HG03039 (cell line): ENCODE measurements at regions not wholly inside any gene's neighbourhood (a gene's known extent, or its start where the extent isn't known, plus 50 kb on each side); places are given as distances from the start of the nearest gene placed in this dataset.

Experiments
- ATAC-seq: cut with Tn5 transposase; IDR thresholded peaks from one replicate; pipeline ENCODE4 v1.9.1; 2021; ENCODE audit warnings: mild to moderate bottlenecking, moderate library complexity; ENCODE audit not compliant: unreplicated experiment

DNA sequence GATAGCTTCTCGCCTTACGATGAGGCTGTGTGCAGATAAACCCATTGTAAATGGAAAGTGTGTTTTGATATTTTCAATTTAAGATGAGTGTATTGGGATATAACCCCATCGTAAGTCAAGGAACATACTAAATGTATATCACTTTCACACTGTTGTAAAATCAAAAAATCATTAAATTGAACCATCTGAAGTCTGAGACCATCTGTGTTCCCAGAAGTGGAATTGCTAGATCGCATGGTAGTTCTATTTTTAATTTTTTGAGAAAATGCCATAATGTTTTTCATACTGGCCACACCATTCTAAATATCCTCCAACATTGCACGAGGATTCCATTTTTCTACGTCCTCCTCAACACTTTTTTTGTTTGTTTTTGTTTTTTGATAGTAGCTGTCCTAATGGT is 209.1 kb upstream of the MTPN start:
- no peak for ATAC-seq

DNA sequence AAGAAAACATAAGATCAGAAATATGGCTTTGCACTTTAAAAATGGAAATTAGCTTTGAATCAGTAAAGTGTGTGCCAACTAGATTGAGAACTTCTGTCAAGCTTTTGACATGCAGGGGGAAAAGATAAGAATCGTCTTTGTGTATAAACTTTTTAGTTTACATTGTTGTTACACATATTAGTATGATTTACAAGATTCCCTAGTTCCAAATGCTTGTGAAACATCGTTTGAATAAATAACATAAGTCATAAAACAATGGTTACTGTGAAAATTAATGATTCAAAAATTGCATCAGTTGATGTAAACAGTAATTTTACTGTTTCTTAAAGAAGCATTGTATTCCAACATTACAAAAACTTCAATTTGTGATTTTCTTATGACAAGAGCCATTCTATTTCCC is 207.6 kb upstream of the MTPN start:
- no peak for ATAC-seq

DNA sequence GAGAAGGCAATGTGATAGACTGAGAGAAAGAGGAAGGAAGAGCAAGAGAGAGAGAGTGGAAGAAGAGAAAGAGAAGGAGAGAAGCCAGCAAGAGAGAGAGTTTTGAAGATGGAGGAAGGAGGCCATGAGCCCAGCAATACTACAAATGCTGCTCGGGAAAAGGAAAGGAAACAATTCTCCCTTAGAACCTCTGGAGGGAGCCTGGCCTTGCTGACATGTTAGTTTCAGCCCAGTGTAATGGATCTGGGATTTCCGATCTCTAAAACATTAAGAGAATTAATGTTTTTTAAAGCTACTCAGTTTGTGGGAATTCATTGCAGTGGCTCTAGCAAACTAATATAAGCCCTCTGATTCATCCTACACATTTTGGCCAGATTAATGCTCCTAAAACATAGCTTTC is 206.8 kb upstream of the MTPN start:
- no peak for ATAC-seq

DNA sequence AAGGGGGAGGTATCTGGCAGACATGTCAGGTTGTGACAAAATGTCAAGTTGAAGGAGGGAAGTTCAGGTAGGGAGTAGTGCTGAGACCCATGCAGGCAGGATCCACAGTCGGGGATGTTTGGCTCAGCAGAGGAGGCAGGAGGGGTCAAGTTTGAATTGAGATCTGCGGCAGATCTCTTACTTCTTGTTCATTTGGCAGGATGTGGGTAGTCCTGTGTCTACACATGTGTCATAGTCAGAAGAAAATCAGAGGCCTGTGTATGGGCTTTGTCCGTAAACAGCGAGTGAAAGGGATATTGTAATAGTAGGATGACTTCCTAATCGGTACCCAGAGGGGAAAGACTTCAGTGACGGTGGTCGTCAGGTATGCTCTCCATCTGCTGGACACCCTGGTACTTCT is 203.8 kb upstream of the MTPN start:
- ATAC-seq: no peak

DNA sequence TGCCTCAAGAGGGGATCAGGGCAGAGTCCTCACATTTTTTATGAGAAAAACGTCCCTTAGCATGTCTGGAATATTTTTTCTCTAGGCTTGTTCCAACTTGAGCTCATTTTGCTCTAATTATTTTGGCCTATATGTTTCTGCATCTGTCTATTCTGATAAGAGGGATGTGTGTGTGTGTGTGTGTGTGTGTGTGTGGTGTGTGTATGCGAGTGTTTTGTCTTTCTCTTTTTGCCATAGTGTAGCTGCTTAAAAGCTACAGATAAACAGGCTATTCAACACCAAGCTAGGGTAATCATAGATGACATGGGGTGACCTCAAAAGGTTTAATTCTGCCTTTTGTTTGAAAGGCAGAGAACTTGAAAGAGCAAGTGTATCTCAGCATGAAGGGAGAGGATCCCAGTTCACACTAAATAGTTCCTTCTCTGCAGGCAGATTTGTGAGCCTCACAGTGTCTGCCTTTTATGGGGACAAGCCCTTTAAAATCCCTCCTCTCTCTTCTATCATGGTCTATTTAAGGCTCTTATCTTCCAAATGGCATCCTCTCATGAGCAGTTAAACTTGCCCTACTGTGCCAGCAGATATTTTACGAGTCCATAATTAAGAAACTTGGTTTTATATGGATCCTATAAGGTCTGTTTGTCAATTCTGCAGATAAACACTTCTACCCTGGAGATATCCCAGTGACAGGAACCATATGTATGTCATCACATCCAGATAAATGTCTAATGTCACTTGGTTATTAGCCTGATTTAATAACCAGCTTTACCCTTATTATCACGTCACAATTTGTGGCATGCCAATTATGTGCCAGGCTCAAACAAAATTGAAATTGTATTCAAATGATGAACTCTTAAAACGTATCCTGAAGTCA is 202.9 kb upstream of the MTPN start:
- no peak for ATAC-seq

DNA sequence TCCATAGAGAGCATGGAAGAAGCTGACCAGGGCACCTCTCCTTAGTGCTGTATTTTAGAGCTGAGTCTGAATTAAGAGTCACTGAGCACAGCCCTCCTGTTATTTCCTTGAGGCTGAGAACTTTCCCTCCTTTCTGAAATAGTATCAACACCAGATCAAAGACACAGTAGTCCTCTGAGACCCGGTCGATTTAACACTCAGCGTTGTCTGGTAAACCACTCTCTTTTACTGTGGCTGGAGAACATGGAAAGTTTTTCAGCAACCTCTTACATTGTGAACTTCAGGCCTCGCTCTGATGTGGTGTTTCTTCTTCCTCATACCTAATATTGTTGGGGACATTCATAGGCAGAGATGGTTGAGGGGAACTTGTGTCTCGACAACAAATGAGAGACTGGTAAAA is 202.0 kb upstream of the MTPN start:
- no peak for ATAC-seq

DNA sequence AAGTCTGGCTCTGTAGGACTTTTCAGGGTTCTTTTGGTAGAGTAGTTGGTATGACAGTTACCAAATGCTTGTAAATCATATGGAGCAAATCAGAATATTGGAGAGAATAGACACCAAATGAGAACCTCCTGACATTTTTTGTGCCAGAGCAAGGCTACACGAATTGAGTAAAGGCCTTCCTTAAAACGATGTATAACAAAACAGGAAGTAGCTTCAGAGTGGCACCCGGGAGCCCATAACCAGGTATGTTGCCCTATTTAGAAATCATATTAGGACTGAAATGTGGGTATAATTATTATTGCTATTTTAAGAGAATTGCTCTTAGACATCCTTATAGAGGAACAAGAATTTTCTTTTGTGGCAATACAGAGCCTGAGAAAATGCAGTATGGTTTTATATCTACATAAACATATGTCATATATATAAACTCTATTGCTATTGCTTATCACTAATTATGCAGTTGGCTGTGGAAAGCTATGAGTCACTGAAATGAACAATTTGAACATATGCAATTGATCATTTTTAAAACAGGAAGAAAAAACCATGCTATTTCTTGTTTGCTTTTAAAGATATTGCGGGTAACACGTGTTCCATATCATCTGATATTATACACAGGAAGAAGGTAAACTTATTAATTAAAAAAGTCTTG is 197.4 kb upstream of the MTPN start:
- ATAC-seq: no peak

DNA sequence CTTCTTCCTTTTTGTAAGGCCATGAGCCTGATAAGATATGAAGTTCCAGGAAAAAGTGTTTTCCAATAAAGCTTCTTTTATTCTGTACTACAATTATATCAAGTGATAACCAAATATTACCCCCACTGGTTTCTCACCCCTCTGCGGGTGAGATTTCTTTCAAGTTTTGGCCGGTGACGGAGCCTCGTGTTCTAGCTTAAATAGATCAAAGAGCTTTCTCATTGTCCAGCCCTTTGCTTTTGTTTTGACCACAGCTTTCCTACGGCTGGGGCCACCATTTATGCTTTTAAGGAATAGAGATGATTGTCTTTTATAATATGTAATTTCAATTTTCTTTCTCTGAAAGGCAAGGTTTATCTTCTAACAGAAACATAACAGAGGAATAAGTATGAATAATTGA is 196.7 kb upstream of the MTPN start:
- ATAC-seq: no peak

DNA sequence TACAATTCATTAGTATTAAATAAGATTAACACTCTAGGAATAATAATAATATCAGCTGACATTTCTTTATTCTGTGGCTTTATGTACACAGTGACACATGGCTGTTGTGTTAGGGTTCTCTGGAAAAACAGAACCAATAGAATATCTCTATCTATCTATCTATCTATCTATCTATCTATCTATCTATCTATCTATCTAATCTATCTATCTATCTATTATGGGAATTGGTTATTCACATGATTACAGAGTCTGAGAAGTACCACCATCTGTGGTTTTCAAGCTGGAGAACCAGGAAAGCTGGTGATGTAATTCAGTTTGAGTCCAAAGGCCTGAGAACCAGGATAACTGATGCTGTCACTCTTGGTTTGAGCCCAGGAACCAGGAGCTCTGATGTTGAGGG is 194.1 kb upstream of the MTPN start:
- no peak for ATAC-seq

DNA sequence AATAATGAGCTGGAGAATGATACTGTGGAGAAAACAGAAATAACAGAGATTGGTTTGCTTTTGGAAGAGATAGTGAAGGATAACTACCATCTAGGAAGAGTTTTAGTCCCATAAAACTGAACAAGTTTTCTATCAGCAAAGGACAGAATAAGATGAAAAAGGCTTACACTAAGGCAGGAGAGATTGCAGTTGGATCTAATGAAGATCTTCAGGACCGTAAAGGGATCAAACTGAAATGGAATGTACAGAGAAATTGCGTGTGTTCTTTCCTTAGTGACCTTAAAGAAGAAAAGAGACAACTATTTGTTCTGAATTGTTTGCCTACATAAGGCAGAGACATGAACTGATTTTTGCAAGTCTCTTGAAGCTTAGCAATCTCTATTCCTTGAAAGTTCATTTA is 191.7 kb upstream of the MTPN start:
- ATAC-seq: no peak

DNA sequence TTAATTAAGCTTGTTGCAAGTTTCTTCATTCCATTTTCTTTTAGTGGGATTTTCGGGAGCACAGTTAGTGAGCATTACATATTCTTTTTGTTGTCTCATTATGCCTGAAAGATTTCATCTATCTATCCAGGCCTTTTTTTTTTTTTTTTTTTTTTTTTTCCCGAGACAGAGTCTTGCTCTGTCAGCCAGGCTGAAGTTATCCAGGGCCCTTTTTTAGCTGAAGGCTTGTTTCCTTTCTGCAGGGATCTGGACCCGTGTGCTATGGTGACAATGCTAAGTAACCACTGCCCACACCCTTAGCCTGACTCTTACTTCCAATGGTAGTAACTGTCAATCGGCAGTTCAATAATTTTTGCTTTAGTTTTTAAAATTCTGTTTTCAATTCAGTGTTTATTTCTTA is 190.8 kb upstream of the MTPN start:
- no peak for ATAC-seq

DNA sequence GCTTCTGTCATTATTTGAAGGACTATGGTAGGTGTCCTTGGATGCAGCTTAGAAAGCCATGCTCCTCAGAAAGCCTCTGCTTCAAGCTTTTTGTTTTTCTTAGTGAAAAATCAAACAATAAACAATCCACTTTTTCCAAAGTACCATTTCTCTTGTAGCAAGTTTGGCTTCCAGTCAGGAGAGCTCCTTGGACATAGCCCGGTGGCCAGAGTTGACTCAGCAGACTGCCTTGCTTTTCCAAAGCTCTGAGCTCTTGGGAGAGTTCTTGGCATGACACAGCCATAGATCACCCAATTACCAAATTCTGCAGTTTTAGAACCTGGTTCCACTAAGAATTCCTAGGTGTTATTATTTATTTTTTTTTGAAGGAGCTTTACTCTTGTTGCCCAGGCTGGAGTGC is 189.4 kb upstream of the MTPN start:
- no peak for ATAC-seq

DNA sequence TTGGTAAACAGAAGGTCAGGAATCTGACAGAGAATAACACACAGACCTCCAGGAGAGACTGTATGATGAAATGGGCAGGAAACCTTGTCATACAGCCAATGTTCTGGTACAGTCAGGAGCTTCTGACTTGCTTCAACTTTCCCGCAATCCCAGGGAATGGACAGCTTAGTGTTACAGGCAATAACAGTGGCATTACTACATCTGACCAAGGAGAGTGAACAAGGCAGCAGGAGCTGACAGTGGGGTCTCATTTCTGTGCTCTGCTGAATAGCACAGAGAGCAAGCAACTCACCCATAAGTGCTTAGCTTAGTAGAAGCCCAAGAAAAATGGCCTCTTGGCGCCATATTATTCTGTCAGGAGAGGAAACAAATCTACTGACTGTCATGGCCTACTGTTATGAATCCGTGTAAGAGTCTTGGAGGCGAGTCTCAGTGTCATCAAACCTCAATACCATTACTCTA is 186.2 kb upstream of the MTPN start:
- no peak for ATAC-seq

DNA sequence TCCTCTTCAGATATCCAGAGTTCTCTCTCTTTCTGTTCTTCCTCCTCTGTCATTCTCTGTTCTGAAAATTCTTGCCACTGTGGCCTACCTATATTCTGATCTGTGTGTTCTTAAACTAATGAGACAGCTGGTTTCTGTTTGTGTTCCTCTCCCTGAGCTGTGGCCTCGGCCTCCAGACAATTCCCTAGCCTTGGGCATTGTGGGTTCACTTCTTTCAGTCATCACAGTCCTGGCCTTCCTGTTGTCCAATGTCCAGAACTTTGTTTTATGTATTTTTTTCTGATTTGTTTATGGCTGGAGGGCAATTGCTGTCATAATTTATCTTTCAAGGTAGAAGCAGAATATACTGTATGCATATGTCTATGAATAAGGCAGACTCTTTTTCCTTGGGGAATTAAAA is 173.2 kb upstream of the MTPN start:
- no peak for ATAC-seq

DNA sequence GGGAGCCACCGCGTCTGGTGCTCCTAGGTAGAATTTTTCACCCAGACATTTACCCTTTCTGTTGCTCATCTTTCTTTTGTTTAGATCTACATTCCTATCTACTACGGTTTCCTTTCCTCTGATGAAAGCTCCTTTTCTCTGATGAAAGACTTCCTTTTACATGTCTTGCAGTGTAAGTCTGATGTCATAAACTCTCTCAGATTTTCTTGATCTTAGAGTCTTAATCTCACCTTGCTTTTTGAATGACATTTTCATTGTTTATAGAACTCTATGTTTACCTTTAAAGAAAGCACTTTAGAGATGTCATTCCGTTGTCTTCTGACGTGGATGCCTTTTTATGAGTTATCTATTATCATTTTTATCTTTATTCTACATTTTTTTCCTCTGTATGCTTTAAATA is 171.8 kb upstream of the MTPN start:
- no peak for ATAC-seq

DNA sequence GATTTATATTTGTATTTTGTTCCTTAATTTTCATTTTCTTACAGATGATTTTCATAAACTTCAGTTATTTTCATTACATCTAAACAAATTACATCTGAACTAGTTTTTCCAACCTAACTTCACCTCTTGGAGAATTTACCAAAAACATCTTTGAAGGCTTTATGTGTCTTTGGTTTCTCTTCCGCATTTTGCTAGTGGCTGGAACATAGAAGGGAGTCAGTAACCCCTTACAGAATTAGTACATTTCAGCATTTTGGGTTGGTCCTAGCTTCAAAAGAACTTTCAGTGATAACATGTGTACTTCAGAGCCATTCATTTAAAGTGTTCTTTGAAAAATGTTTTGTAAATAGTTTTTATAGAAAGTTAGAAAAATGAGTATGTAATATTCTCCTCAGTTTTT is 169.8 kb upstream of the MTPN start:
- ATAC-seq: no peak

DNA sequence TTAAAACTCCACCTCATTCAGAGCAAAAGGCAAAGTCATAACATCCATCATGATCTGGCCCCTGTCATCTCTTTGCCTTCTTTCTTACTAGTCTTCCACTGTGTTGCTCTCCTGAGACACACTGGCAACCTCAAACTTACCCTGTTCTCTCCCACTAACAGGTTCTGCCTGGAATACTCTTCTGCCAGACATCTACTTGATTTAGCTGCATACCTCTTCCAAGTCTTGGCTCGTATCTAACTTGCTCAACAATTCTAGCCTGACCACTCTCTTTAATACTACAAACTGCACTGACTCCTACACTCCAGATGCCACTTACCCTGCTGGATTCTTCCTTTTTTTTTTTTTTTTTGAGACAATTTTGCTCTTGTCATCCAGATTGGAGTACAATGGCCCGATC is 167.0 kb upstream of the MTPN start:
- no peak for ATAC-seq

DNA sequence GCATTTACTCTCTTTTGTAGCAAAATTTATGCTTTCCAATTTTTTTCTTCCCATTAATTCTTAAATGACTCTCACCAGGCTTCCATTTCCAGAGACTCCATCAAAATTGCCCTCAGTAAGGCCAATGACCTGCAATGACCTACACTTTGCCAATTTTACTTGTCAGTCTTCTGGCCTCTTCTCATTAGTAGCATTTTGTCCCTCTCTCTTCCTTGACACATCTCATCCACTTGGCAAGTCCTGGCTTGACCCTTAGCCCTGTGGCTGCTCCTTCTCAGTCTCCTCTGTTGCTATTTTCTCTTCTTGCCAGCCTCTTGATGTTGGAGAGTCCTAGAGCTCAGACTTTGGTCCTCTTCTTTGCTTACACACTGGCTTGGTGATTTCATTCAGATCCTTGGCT is 166.1 kb upstream of the MTPN start:
- ATAC-seq: no peak

DNA sequence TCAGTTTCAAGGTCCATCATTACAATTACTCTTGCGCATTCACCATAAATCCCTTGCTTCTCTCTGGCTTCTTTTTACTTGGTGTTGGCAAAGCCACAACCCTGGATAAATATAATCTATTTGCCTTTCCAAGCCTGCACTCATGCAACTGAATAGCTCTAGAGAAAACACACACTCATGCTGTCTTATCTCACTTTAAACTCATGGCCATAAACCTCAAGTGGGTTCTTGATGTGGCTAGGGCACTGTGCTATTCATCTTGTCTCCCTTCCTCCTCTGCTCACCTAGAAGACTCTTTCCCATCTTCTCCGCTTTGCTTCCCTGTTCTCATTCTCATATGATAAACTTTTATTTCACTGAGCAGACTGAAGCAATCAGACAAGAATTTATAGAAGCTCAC is 165.4 kb upstream of the MTPN start:
- no peak for ATAC-seq

DNA sequence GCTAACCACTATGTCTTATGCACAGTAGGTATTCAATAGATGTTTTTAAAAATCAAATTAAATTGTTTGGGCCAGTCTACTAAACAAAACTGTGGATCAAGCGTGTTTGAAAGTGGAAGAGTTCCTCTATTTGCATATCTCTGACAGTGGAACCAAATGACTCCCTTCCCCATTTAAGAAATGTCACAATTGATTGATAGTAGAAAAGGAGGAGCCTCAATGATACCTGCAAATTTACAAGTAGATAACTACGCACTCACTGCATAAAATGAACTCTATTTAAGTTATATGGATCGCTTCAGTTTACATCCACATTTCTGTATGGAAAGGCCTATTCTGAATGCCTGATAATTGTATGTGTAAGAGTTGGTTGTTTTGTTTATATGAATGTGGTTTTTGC is 163.3 kb upstream of the MTPN start:
- ATAC-seq: no peak

DNA sequence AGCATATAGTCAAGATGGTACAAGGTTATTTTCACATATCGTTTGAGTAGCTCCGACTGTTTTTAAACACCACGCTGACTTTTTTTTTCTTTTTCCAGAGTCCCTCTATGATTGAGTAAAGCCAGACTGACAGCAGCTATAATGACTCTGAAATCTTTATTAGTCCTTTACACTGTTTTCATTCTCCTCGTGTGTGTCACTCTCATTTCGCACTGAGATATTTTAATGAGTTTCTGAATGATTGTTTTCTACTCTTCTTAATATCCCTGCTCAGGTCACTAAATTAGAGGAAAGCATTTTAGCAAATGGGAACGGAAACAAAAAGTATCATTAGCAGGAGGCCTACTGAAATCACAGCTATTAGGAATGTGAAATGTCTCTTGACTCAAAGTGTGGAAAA is 162.3 kb upstream of the MTPN start:
- no peak for ATAC-seq

DNA sequence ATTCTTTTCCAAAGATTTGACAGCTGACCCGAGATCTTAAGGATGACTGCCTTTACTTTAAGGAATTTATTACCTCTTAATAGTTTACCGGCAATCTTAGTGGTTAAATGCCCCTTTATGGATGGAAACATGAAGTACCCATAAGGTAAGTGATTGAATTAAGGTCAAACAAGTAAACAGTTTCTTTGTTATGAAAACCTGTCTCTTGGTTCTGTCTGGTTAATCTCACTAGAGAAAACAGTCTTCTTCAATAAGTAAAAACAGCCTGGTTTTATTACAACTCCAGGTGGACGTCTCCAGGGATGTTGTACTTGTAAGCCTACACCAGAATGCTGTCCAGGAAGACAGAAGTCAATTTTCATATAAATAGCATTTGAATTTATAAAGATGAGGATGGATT is 161.8 kb upstream of the MTPN start:
- no peak for ATAC-seq
